IMR-90 (cell line): ENCODE measurements at regions not wholly inside any gene's neighbourhood (a gene's known extent, or its start where the extent isn't known, plus 50 kb on each side); places are given as distances from the start of the nearest gene placed in this dataset.

Source experiments
- ATAC-seq: fragments of 200-7000 bp; cut with Tn5 transposase; 2 replicates; pipeline ENCODE4 v1.9.1; 2020; ENCODE audit warnings: low read depth, mild to moderate bottlenecking, moderate library complexity
- BruUV-seq: library from RNA; stranded (reverse); fragments of 400-500 nt; replicated peaks from 2 replicates; lab custom pipeline; 2021; lab: Mats Ljungman, UMichigan
- CTCF ChIA-PET: fragments of 300-600 bp; formaldehyde crosslinking; extraction: SDS; loops from one replicate; lab custom pipeline; 2021; ENCODE audit warnings: antibody characterized with exemption; lab: Yijun Ruan, JAX
- POLR2A ChIA-PET: fragments of 300-600 bp; sonication (Branson Sonifier 250); formaldehyde crosslinking; loops from one replicate; lab custom pipeline; 2022; ENCODE audit warnings: antibody characterized with exemption; ENCODE audit not compliant: unreplicated experiment; lab: Charles Lee
- DNase-seq: peaks from one replicate; pipeline ENCODE4 v3.0.0; 2013
- H2AFZ ChIP-seq: replicated peaks from 2 replicates; pipeline ENCODE3; 2013; ENCODE audit warnings: low read length, mild to moderate bottlenecking; ENCODE audit not compliant: poor library complexity
- H2AK5ac ChIP-seq: 2 replicates; pipeline ENCODE4 v1.6.1; 2013; ENCODE audit warnings: low read depth, low read length, inconsistent platforms
- H2AK9ac ChIP-seq: replicated peaks from 2 replicates; pipeline ENCODE3; 2013; ENCODE audit warnings: mild to moderate bottlenecking, low read depth, low read length, moderate library complexity; ENCODE audit not compliant: poor library complexity
- H2BK120ac ChIP-seq: 2 replicates; pipeline ENCODE4 v1.6.1; 2013; ENCODE audit warnings: low read depth, low read length, inconsistent platforms
- H2BK15ac ChIP-seq: 3 replicates; pipeline ENCODE4 v1.6.1; 2013; ENCODE audit warnings: low read depth, low read length, inconsistent platforms
- H2BK20ac ChIP-seq: 2 replicates; pipeline ENCODE4 v1.6.1; 2013; ENCODE audit warnings: low read depth, mild to moderate bottlenecking, inconsistent platforms, low read length, moderate library complexity
- H2BK5ac ChIP-seq: 2 replicates; pipeline ENCODE4 v1.6.1; 2013; ENCODE audit warnings: mild to moderate bottlenecking, low read depth, low read length, inconsistent platforms; ENCODE audit not compliant: poor library complexity, severe bottlenecking
- H3K14ac ChIP-seq: replicated peaks from 2 replicates; pipeline ENCODE4 v1.6.1; 2013; ENCODE audit warnings: low read depth, low read length, inconsistent platforms
- H3K18ac ChIP-seq: 2 replicates; pipeline ENCODE4 v1.6.1; 2013; ENCODE audit warnings: low read depth, low read length, control low read depth
- H3K23ac ChIP-seq: 2 replicates; pipeline ENCODE4 v1.6.1; 2013; ENCODE audit warnings: low read depth, low read length, inconsistent platforms
- H3K27ac ChIP-seq: 2 replicates; pipeline ENCODE4 v1.5.1; 2013; ENCODE audit warnings: mild to moderate bottlenecking, control low read depth, low read length; ENCODE audit not compliant: insufficient read depth
- H3K27me3 ChIP-seq: 2 replicates; pipeline ENCODE4 v1.6.1; 2013; ENCODE audit warnings: low read length; ENCODE audit not compliant: control insufficient read depth, insufficient read depth
- H3K36me3 ChIP-seq: 2 replicates; pipeline ENCODE4 v1.6.1; 2013; ENCODE audit warnings: low read length, mixed read lengths; ENCODE audit not compliant: control insufficient read depth, insufficient read depth
- H3K4ac ChIP-seq: 2 replicates; pipeline ENCODE4 v1.6.1; 2013; ENCODE audit warnings: low read depth, low read length, inconsistent platforms
- H3K4me1 ChIP-seq: 2 replicates; pipeline ENCODE4 v1.6.1; 2013; ENCODE audit warnings: low read length, mixed read lengths; ENCODE audit not compliant: control insufficient read depth, insufficient read depth
- H3K4me2 ChIP-seq: 2 replicates; pipeline ENCODE4 v1.6.1; 2013; ENCODE audit warnings: low read depth, mild to moderate bottlenecking, control low read depth, low read length, moderate library complexity
- H3K4me3 ChIP-seq: 2 replicates; pipeline ENCODE4 v1.5.1; 2013; ENCODE audit warnings: low read depth, mild to moderate bottlenecking, control low read depth, low read length, moderate library complexity; ENCODE audit not compliant: insufficient read depth
- H3K56ac ChIP-seq: 2 replicates; pipeline ENCODE4 v1.6.1; 2013; ENCODE audit warnings: low read length, inconsistent platforms; ENCODE audit not compliant: insufficient read depth; ENCODE audit errors: extremely low read depth
- H3K79me1 ChIP-seq, 2 experiments: 2 replicates each; pipeline ENCODE4 v1.6.1; 2013; ENCODE audit warnings: low read length in 2 of 2, inconsistent platforms in 1 of 2, low read depth in 1 of 2
- H3K9ac ChIP-seq: 2 replicates; pipeline ENCODE4 v1.6.1; 2013; ENCODE audit warnings: low read depth, low read length, control low read depth
- H3K9me1 ChIP-seq: 2 replicates; pipeline ENCODE4 v1.6.1; 2013; ENCODE audit warnings: low read length, inconsistent platforms; ENCODE audit not compliant: insufficient read depth
- H3K9me3 ChIP-seq: 2 replicates; pipeline ENCODE4 v1.6.1; 2013; ENCODE audit warnings: low read length; ENCODE audit not compliant: control insufficient read depth, insufficient read depth
- H4K20me1 ChIP-seq: 2 replicates; pipeline ENCODE4 v1.6.1; 2013; ENCODE audit warnings: low read length, inconsistent platforms; ENCODE audit not compliant: insufficient read depth
- H4K5ac ChIP-seq: 2 replicates; pipeline ENCODE4 v1.6.1; 2013; ENCODE audit warnings: mild to moderate bottlenecking, low read depth, low read length, control low read depth
- H4K8ac ChIP-seq, 2 experiments: 2 replicates each; pipeline ENCODE4 v1.6.1; 2013; ENCODE audit warnings: low read depth in 2 of 2, low read length in 2 of 2, control low read depth in 1 of 2, inconsistent platforms in 1 of 2
- H4K91ac ChIP-seq: 2 replicates; pipeline ENCODE4 v1.6.1; 2013; ENCODE audit warnings: low read depth, low read length, inconsistent platforms; ENCODE audit not compliant: insufficient read depth
- BHLHE40 ChIP-seq: fragments of 150-350 bp; IDR thresholded peaks from 2 replicates; pipeline ENCODE4 v1.6.1; 2016; ENCODE audit warnings: mild to moderate bottlenecking, low read depth, low read length
- CEBPB ChIP-seq: IDR thresholded peaks from 2 replicates; pipeline ENCODE4 v1.6.1; 2012; ENCODE audit warnings: low read depth, low read length, improper control_type of control experiment
- CHD1 ChIP-seq: IDR thresholded peaks from 2 replicates; pipeline ENCODE4 v1.6.1; 2012; ENCODE audit warnings: low read depth, low read length, improper control_type of control experiment
- ELK1 ChIP-seq: fragments of 150-350 bp; IDR thresholded peaks from 2 replicates; pipeline ENCODE4 v1.6.1; 2016; ENCODE audit warnings: low read depth, mild to moderate bottlenecking, low read length, moderate library complexity, borderline replicate concordance
- FOS ChIP-seq: fragments of 150-350 bp; IDR thresholded peaks from 2 replicates; pipeline ENCODE4 v1.6.1; 2016; ENCODE audit warnings: low read depth, low read length
- MAFK ChIP-seq: IDR thresholded peaks from 2 replicates; pipeline ENCODE4 v1.6.1; 2012; ENCODE audit warnings: low read depth, low read length, improper control_type of control experiment
- MXI1 ChIP-seq: IDR thresholded peaks from 2 replicates; pipeline ENCODE4 v1.6.1; 2012; ENCODE audit warnings: low read depth, mild to moderate bottlenecking, low read length, moderate library complexity, borderline replicate concordance
- NFE2L2 ChIP-seq: fragments of 150-350 bp; IDR thresholded peaks from 2 replicates; pipeline ENCODE4 v1.6.1; 2016; ENCODE audit warnings: low read depth, mild to moderate bottlenecking, low read length
- POLR2A ChIP-seq: IDR thresholded peaks from 2 replicates; pipeline ENCODE4 v1.6.1; 2012; ENCODE audit warnings: mild to moderate bottlenecking, low read depth, low read length
- RAD21 ChIP-seq: IDR thresholded peaks from 2 replicates; pipeline ENCODE4 v1.6.1; 2012; ENCODE audit warnings: low read length, improper control_type of control experiment
- RCOR1 ChIP-seq: IDR thresholded peaks from 2 replicates; pipeline ENCODE4 v1.6.1; 2012; ENCODE audit warnings: mild to moderate bottlenecking, low read length, improper control_type of control experiment; ENCODE audit not compliant: insufficient replicate concordance
- RFX5 ChIP-seq: IDR thresholded peaks from 2 replicates; pipeline ENCODE4 v1.8.0; 2012; ENCODE audit warnings: low read depth, mild to moderate bottlenecking, low read length, moderate library complexity
- SMC3 ChIP-seq: fragments of 150-350 bp; IDR thresholded peaks from 2 replicates; pipeline ENCODE4 v1.6.1; 2016; ENCODE audit warnings: low read depth, mild to moderate bottlenecking, antibody characterized with exemption, low read length, moderate library complexity
- WGBS, 2 experiments: methylation state at CpG; one replicate each; pipeline versions ENCODE4 v1.1.5 to v1.1.7; 2013; ENCODE audit warnings: missing lambda C conversion rate in 2 of 2; ENCODE audit not compliant: insufficient read length in 1 of 2; ENCODE audit errors: extremely low coverage in 2 of 2; 5-methylcytosine and 5-hydroxymethylcytosine counted together
- dilution Hi-C: fragments of 300-500 bp; cut with HindIII; formaldehyde crosslinking; loops from one replicate; pipeline ENCODE4 v1.14.3; 2018; ENCODE audit warnings: low sequenced_read_pairs; ENCODE audit not compliant: unreplicated experiment
- in situ Hi-C: fragments of 300-500 bp; cut with MboI; formaldehyde crosslinking; loops from 3 replicates; pipeline ENCODE4 v1.14.3; 2019; ENCODE audit warnings: low sequenced_read_pairs, inconsistent platforms, mixed read lengths
- intact Hi-C: fragments of 100-400 bp; cut with micrococcal nuclease; formaldehyde crosslinking; loops from 2 replicates; pipeline ENCODE4 v1.10.0; 2022
- TF ChIP-seq, protein P1 (sequence below): fragments of 150-350 bp; IDR thresholded peaks from 2 replicates; pipeline ENCODE4 v1.6.1; 2017; ENCODE audit warnings: mild to moderate bottlenecking, antibody characterized with exemption, low read length, low read depth
- TF ChIP-seq, protein P2 (sequence below): conservative IDR thresholded peaks from 2 replicates; pipeline ENCODE4 v1.5.1; 2012; ENCODE audit warnings: mild to moderate bottlenecking, low read depth, low read length, improper control_type of control experiment

- Histone ChIP-seq H2AK9ac (no peak overlapping the region), H3K14ac (no peak overlapping the region), H3K27ac (no peak overlapping the region), H2BK20ac (no peak overlapping the region), H4K5ac (no peak overlapping the region), H3K4ac (no peak overlapping the region), H3K4me3 (no peak overlapping the region), H2AFZ (no peak overlapping the region), H4K8ac (no peak overlapping the region), H3K9ac (no peak overlapping the region), H3K23ac (no peak overlapping the region), H3K4me2 (no peak overlapping the region), H3K9me1 (no peaks in the 10 kb centered on the region), H3K36me3 (no peaks in the 10 kb centered on the region), H4K91ac (no peak overlapping the region), H3K56ac (no peak overlapping the region), H2BK120ac (no peak overlapping the region), H3K79me1 (no peaks in the 10 kb centered on the region), H2BK15ac (no peak overlapping the region), H3K9me3 (no peaks in the 10 kb centered on the region), H2BK5ac (no peak overlapping the region), H2AK5ac (no peak overlapping the region), H3K27me3 (peaks cover 3% of the 10 kb centered on the region; the same call in 1 of the 2 replicates), H3K4me1 (no peaks in the 10 kb centered on the region), H4K20me1 (no peaks in the 10 kb centered on the region), H3K18ac (no peak overlapping the region)
- 92% methylated on average over 2 of the region's 12 CpGs; no CpG with 5 or more reads in 1 of the 2 experiments for WGBS, 2 experiments
- POLR2A ChIA-PET, result no interaction called here
- BruUV-seq, result no TSS peak
- DNase-seq, result no peak
- CTCF ChIA-PET, result no interaction called here
- dilution Hi-C loops (no loop called here), in situ Hi-C loops (no loop called here), intact Hi-C loops (no loop called here)
- ATAC-seq, result no peak
- TF ChIP-seq CHD1 (no peak), FOS (no peak), BHLHE40 (no peak), ELK1 (no peak), MAFK (no peak), RAD21 (no peak), MXI1 (no peak), CEBPB (no peak), RCOR1 (no peak), RFX5 (no peak), NFE2L2 (no peak), POLR2A (no peak), SMC3 (no peak)
- TF ChIP-seq, protein P1, sequence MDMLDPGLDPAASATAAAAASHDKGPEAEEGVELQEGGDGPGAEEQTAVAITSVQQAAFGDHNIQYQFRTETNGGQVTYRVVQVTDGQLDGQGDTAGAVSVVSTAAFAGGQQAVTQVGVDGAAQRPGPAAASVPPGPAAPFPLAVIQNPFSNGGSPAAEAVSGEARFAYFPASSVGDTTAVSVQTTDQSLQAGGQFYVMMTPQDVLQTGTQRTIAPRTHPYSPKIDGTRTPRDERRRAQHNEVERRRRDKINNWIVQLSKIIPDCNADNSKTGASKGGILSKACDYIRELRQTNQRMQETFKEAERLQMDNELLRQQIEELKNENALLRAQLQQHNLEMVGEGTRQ, result no peak
- TF ChIP-seq, protein P2, sequence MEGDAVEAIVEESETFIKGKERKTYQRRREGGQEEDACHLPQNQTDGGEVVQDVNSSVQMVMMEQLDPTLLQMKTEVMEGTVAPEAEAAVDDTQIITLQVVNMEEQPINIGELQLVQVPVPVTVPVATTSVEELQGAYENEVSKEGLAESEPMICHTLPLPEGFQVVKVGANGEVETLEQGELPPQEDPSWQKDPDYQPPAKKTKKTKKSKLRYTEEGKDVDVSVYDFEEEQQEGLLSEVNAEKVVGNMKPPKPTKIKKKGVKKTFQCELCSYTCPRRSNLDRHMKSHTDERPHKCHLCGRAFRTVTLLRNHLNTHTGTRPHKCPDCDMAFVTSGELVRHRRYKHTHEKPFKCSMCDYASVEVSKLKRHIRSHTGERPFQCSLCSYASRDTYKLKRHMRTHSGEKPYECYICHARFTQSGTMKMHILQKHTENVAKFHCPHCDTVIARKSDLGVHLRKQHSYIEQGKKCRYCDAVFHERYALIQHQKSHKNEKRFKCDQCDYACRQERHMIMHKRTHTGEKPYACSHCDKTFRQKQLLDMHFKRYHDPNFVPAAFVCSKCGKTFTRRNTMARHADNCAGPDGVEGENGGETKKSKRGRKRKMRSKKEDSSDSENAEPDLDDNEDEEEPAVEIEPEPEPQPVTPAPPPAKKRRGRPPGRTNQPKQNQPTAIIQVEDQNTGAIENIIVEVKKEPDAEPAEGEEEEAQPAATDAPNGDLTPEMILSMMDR, result no peak
Measured at GRCh38 chr15:31261266-31262142, 65.1 kb upstream of the KLF13 start.
